Endothelial cell of umbilical vein (primary cell): ENCODE measurements at regions not wholly inside any gene's neighbourhood (a gene's known extent, or its start where the extent isn't known, plus 50 kb on each side); places are given as distances from the start of the nearest gene placed in this dataset.

ENCODE experiments used
- BruUV-seq: library from RNA; stranded (reverse); fragments of 400-500 nt; replicated peaks from 2 replicates; lab custom pipeline; 2021; lab: Mats Ljungman, UMichigan
- CTCF ChIA-PET: fragments of 300-600, 350-600 bp; sonication (Branson Sonifier 250); formaldehyde crosslinking; loops from one replicate; lab custom pipeline; 2021; ENCODE audit warnings: antibody characterized with exemption, inconsistent platforms; lab: Charles Lee
- POLR2A ChIA-PET: fragments of 300-600, 350-600 bp; sonication (Branson Sonifier 250); formaldehyde crosslinking; loops from one replicate; lab custom pipeline; 2021; ENCODE audit warnings: antibody characterized with exemption, inconsistent platforms; lab: Charles Lee
- DNase-seq: peaks from one replicate; pipeline ENCODE4 v3.0.0-alpha.2; 2011; ENCODE audit warnings: low read depth, low spot score
- FAIRE-seq: peaks from 2 replicates; lab custom pipeline; 2011; peaks lifted over from hg19 to GRCh38; lab: Jason Lieb, UNC
- H2AFZ ChIP-seq: 2 replicates; pipeline ENCODE4 v1.6.0; 2012; ENCODE audit warnings: low read depth, low read length, control low read depth, inconsistent platforms
- H3K27ac ChIP-seq: 2 replicates; pipeline ENCODE4 v1.5.1; 2011; ENCODE audit warnings: low read depth, mild to moderate bottlenecking, control low read depth, low read length, moderate library complexity; ENCODE audit not compliant: insufficient read depth
- H3K27me3 ChIP-seq, 2 experiments: 2 replicates each; pipeline versions ENCODE4 v1.6.0 to v1.6.1; 2011; ENCODE audit warnings: low read length in 2 of 2, mixed read lengths in 1 of 2; ENCODE audit not compliant: control insufficient read depth in 2 of 2, insufficient read depth in 2 of 2
- H3K36me3 ChIP-seq, 2 experiments: 2 replicates in 1 of 2; 3 replicates in 1 of 2; pipeline ENCODE4 v1.5.1; 2011; ENCODE audit warnings: low read length in 2 of 2, mild to moderate bottlenecking in 1 of 2, moderate library complexity in 1 of 2; ENCODE audit not compliant: control insufficient read depth in 2 of 2, insufficient read depth in 2 of 2; ENCODE audit errors: extremely low read depth in 1 of 2
- H3K4me1 ChIP-seq: 3 replicates; pipeline ENCODE4 v1.5.1; 2011; ENCODE audit warnings: mild to moderate bottlenecking, low read length; ENCODE audit not compliant: control insufficient read depth, insufficient read depth; ENCODE audit errors: extremely low read depth
- H3K4me2 ChIP-seq: 2 replicates; pipeline ENCODE4 v1.6.1; 2011; ENCODE audit warnings: low read length, control low read depth, mixed read lengths; ENCODE audit not compliant: insufficient read depth
- H3K4me3 ChIP-seq, 3 experiments: fragments of 200-600 bp in 1 of 3; sonication (generic), shearing (Covaris generic) in 1 of 3; replicated peaks in 1 of 3; 2 replicates each; pipeline ENCODE4 v1.5.1; 2011 to 2016; ENCODE audit warnings: control low read depth in 3 of 3, low read length in 3 of 3, mild to moderate bottlenecking in 2 of 3, inconsistent platforms in 1 of 3, low read depth in 1 of 3, moderate library complexity in 1 of 3; ENCODE audit not compliant: insufficient read depth in 1 of 3
- H3K79me2 ChIP-seq: 2 replicates; pipeline ENCODE4 v1.6.0; 2012; ENCODE audit warnings: low read length, inconsistent platforms; ENCODE audit not compliant: control insufficient read depth, insufficient read depth
- H3K9ac ChIP-seq: replicated peaks from 2 replicates; pipeline ENCODE3; 2011; ENCODE audit warnings: low read length, control low read depth; ENCODE audit not compliant: insufficient read depth; ENCODE audit errors: extremely low read depth
- H3K9me1 ChIP-seq: replicated peaks from 3 replicates; pipeline ENCODE4 v1.6.0; 2011; ENCODE audit warnings: mild to moderate bottlenecking, low read length; ENCODE audit not compliant: control insufficient read depth, insufficient read depth; ENCODE audit errors: extremely low read depth
- H3K9me3 ChIP-seq: replicated peaks from 2 replicates; pipeline ENCODE4 v1.5.1; 2012; ENCODE audit warnings: low read length, inconsistent platforms; ENCODE audit not compliant: control insufficient read depth, insufficient read depth
- H4K20me1 ChIP-seq: replicated peaks from 2 replicates; pipeline ENCODE3; 2011; ENCODE audit warnings: mild to moderate bottlenecking, low read length; ENCODE audit not compliant: control insufficient read depth, insufficient read depth; ENCODE audit errors: extremely low read depth
- FOS ChIP-seq: IDR thresholded peaks from 2 replicates; pipeline ENCODE4 v1.6.1; 2011; ENCODE audit warnings: mild to moderate bottlenecking, low read length, moderate library complexity, borderline replicate concordance; ENCODE audit not compliant: insufficient read depth
- JUN ChIP-seq: IDR thresholded peaks from 2 replicates; pipeline ENCODE4 v1.6.1; 2011; ENCODE audit warnings: borderline replicate concordance, low read depth; ENCODE audit not compliant: insufficient read length, insufficient read depth
- dilution Hi-C: fragments of 300-500 bp; cut with MboI; formaldehyde crosslinking; loops from one replicate; pipeline ENCODE4 v1.15.0; 2019; ENCODE audit warnings: low sequenced_read_pairs; ENCODE audit not compliant: extremely low pct_ligation_motif_present
- intact Hi-C: fragments of 100-400 bp; cut with micrococcal nuclease; formaldehyde crosslinking; loops from one replicate; pipeline ENCODE4 v1.10.0; 2022

DNA sequence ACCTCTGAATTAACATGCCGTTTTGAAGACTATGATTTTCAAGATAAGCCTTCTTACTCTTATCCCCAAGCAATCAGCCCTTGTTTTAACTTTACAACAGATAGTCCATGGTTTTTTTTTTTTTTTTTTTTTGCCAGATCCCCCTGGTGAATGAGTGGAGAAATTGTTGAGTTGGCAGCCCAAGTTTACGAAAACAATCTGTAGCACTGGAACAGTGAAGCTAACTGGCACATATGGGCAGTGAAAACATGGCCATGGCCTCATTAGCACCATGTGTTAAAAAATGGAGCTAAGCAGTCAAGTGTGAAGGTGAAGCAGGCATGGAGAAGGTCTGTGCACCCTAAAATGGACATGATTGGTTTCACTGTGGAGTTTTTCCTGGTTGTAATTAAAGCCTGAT is 812.1 kb upstream of the MIR17HG start:
- intact Hi-C loops (no loop called here), dilution Hi-C loops (no loop called here)
- Histone ChIP-seq H4K20me1 (no peaks in the 10 kb centered on the region), H3K9ac (no peak overlapping the region), H2AFZ (no peak overlapping the region), H3K79me2 (no peaks in the 10 kb centered on the region), H3K27me3 (no peaks in the 10 kb centered on the region), H3K4me3 (no peak overlapping the region), H3K4me1 (no peaks in the 10 kb centered on the region), H3K9me3 (no peaks in the 10 kb centered on the region), H3K27ac (no peak overlapping the region), H3K4me2 (no peak overlapping the region), H3K9me1 (no peaks in the 10 kb centered on the region), H3K36me3 (no peaks in the 10 kb centered on the region)
- FAIRE-seq: no peak
- TF ChIP-seq JUN: no peak
- DNase-seq: no peak
- ChIA-PET CTCF (no interaction called here), POLR2A (no interaction called here)
- BruUV-seq: no TSS peak

DNA sequence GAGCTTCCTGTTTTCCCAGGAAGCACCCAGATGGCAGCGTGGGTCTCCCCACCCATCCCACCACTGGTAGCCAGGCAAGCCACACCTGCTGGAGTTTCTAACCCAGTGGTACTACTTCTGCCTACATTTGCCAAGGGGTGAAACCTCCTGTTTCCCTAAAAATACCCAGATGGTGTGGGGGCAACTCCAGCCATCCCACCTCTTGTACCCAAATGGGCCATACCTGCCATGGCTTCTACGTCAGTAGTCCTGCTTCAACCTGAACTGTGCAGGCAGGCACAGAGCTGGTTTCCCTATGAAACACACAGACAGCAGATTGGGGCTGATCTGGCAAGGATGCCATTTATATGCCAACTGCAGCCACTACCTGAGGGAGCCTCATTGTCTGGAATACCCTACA is 809.4 kb upstream of the MIR17HG start:
- no peaks in the 10 kb centered on the region for H3K36me3 ChIP-seq
- POLR2A ChIA-PET: no interaction called here
- no peak overlapping the region for H3K27ac ChIP-seq
- no peaks in the 10 kb centered on the region for H4K20me1 ChIP-seq
- DNase-seq (no peak), FAIRE-seq (no peak)
- no peak overlapping the region for H2AFZ ChIP-seq
- H3K4me2 ChIP-seq: no peak overlapping the region
- CTCF ChIA-PET: no interaction called here
- no peaks in the 10 kb centered on the region for H3K9me1 ChIP-seq
- no peaks in the 10 kb centered on the region for H3K27me3 ChIP-seq
- no peak overlapping the region for H3K4me3 ChIP-seq
- no peak overlapping the region for H3K9ac ChIP-seq
- intact Hi-C loops (no loop called here), dilution Hi-C loops (no loop called here)
- no peak for TF ChIP-seq FOS
- TF ChIP-seq JUN: no peak
- H3K9me3 ChIP-seq: no peaks in the 10 kb centered on the region
- BruUV-seq: no TSS peak
- H3K79me2 ChIP-seq: no peaks in the 10 kb centered on the region
- no peaks in the 10 kb centered on the region for H3K4me1 ChIP-seq
